OCI-LY3 (cell line): ENCODE measurements at regions not wholly inside any gene's neighbourhood (a gene's known extent, or its start where the extent isn't known, plus 50 kb on each side); places are given as distances from the start of the nearest gene placed in this dataset.

ENCODE experiments used
- H2AFZ ChIP-seq: fragments of 200-600, 300-600 bp; shearing (Covaris generic); 2 replicates; pipeline ENCODE4 v1.6.0; 2014; ENCODE audit warnings: antibody characterized with exemption, low read depth, low read length
- H3K27ac ChIP-seq: fragments of 200-600, 300-600 bp; sonication (generic); 2 replicates; pipeline ENCODE4 v1.5.1; 2014; ENCODE audit warnings: mild to moderate bottlenecking, low read length, moderate library complexity, mixed read lengths
- H3K27me3 ChIP-seq: fragments of 200-600, 300-600 bp; sonication (generic); 2 replicates; pipeline ENCODE4 v1.6.1; 2014; ENCODE audit warnings: low read depth, low read length, mixed read lengths
- H3K36me3 ChIP-seq: fragments of 200-600, 300-600 bp; sonication (generic); replicated peaks from 2 replicates; pipeline ENCODE3; 2014; ENCODE audit warnings: low read depth, low read length, mixed read lengths
- H3K4me1 ChIP-seq: fragments of 300-600, 200-600 bp; sonication (generic); 2 replicates; pipeline ENCODE4 v1.6.1; 2014; ENCODE audit warnings: low read length, mixed read lengths
- H3K4me2 ChIP-seq: fragments of 200-600, 300-600 bp; sonication (generic); 2 replicates; pipeline ENCODE4 v1.6.1; 2014; ENCODE audit warnings: low read length, mixed read lengths
- H3K4me3 ChIP-seq: fragments of 300-600, 200-600 bp; sonication (generic); 2 replicates; pipeline ENCODE4 v1.5.1; 2014; ENCODE audit warnings: antibody characterized with exemption, mild to moderate bottlenecking, low read length, moderate library complexity
- H3K79me2 ChIP-seq: fragments of 300-600, 200-600 bp; shearing (Covaris generic); 2 replicates; pipeline ENCODE4 v1.6.1; 2014; ENCODE audit warnings: mild to moderate bottlenecking, low read length, mixed read lengths
- H3K9ac ChIP-seq: fragments of 300-600, 200-600 bp; shearing (Covaris generic); 2 replicates; pipeline ENCODE4 v1.6.0; 2014; ENCODE audit warnings: mild to moderate bottlenecking, low read length, moderate library complexity
- H3K9me3 ChIP-seq: fragments of 200-600, 300-600 bp; shearing (Covaris generic); 2 replicates; pipeline ENCODE4 v1.6.1; 2014; ENCODE audit warnings: low read length, mixed read lengths; ENCODE audit not compliant: insufficient read depth
- H4K20me1 ChIP-seq: fragments of 200-600, 300-600 bp; sonication (generic); 2 replicates; pipeline ENCODE4 v1.6.1; 2016; ENCODE audit warnings: low read length, mixed read lengths; ENCODE audit not compliant: insufficient read depth
- CTCF ChIP-seq: fragments of 200-600, 300-600 bp; sonication (generic); IDR thresholded peaks from 2 replicates; pipeline ENCODE4 v1.5.1; 2014; ENCODE audit warnings: antibody characterized with exemption, low read length, low read depth
- EZH2phosphoT487 ChIP-seq: fragments of 200-600 bp; shearing (Covaris generic); IDR thresholded peaks from 2 replicates; pipeline ENCODE4 v1.6.1; 2018; ENCODE audit warnings: antibody characterized with exemption, mixed run types, low read depth

GRCh38 chr10:10477844-10478243, 539.8 kb upstream of the CELF2 start:
- no peaks in the 10 kb centered on the region for H3K36me3 ChIP-seq
- H3K27me3 ChIP-seq, result no peaks in the 10 kb centered on the region

GRCh38 chr10:10479465-10479864, 538.2 kb upstream of the CELF2 start:
- no peak overlapping the region for H2AFZ ChIP-seq
- no peaks in the 10 kb centered on the region for H3K36me3 ChIP-seq
- H3K27ac ChIP-seq, result no peak overlapping the region
- no peaks in the 10 kb centered on the region for H3K9me3 ChIP-seq
- H3K4me2 ChIP-seq, result no peak overlapping the region
- no peaks in the 10 kb centered on the region for H3K79me2 ChIP-seq
- H3K9ac ChIP-seq, result no peak overlapping the region
- no peak for TF ChIP-seq CTCF
- TF ChIP-seq EZH2phosphoT487, result no peak
- no peak overlapping the region for H3K4me3 ChIP-seq
- no peaks in the 10 kb centered on the region for H4K20me1 ChIP-seq
- no peaks in the 10 kb centered on the region for H3K27me3 ChIP-seq
- H3K4me1 ChIP-seq, result no peaks in the 10 kb centered on the region

More at GRCh38 chr10:10477844-10478243, 539.8 kb upstream of the CELF2 start:
- Histone ChIP-seq H3K4me2 (no peak overlapping the region), H4K20me1 (no peaks in the 10 kb centered on the region), H3K4me3 (no peak overlapping the region), H2AFZ (no peak overlapping the region), H3K27ac (no peak overlapping the region), H3K9me3 (no peaks in the 10 kb centered on the region), H3K4me1 (no peaks in the 10 kb centered on the region), H3K79me2 (no peaks in the 10 kb centered on the region), H3K9ac (no peak overlapping the region)
- TF ChIP-seq CTCF (no peak), EZH2phosphoT487 (no peak)

GRCh38 chr10:10482613-10483012, 535.1 kb upstream of the CELF2 start:
- H3K27ac ChIP-seq, result no peak overlapping the region
- no peak overlapping the region for H2AFZ ChIP-seq
- no peaks in the 10 kb centered on the region for H3K27me3 ChIP-seq
- no peaks in the 10 kb centered on the region for H3K4me1 ChIP-seq
- H4K20me1 ChIP-seq, result no peaks in the 10 kb centered on the region
- H3K9me3 ChIP-seq, result no peaks in the 10 kb centered on the region
- no peaks in the 10 kb centered on the region for H3K36me3 ChIP-seq
- H3K4me2 ChIP-seq, result no peak overlapping the region
- H3K9ac ChIP-seq, result no peak overlapping the region
- H3K4me3 ChIP-seq, result no peak overlapping the region
- TF ChIP-seq CTCF (no peak), EZH2phosphoT487 (no peak)
- no peaks in the 10 kb centered on the region for H3K79me2 ChIP-seq

GRCh38 chr10:10489076-10489475, 528.6 kb upstream of the CELF2 start:
- Histone ChIP-seq H3K9me3 (no peaks in the 10 kb centered on the region), H3K27me3 (no peaks in the 10 kb centered on the region), H4K20me1 (no peaks in the 10 kb centered on the region), H3K4me1 (no peaks in the 10 kb centered on the region), H2AFZ (no peak overlapping the region), H3K36me3 (no peaks in the 10 kb centered on the region), H3K4me3 (no peak overlapping the region), H3K79me2 (no peaks in the 10 kb centered on the region), H3K27ac (no peak overlapping the region), H3K4me2 (no peak overlapping the region), H3K9ac (no peak overlapping the region)
- no peak for TF ChIP-seq CTCF
- TF ChIP-seq EZH2phosphoT487, result no peak
